Transverse colon (tissue), 4 donors: ENCODE measurements at regions not wholly inside any gene's neighbourhood (a gene's known extent, or its start where the extent isn't known, plus 50 kb on each side); places are given as distances from the start of the nearest gene placed in this dataset.
A peak's percentile ranks its signal among the peaks of the same experiment; 100 is the strongest.

Source experiments
- DNase-seq: peaks from one replicate; pipeline ENCODE4 v3.0.0-alpha.2; 2019
- H3K27ac ChIP-seq, 4 donors: fragments of 200-600 bp; sonication (generic); 2 replicates each; pipeline ENCODE4 v1.5.1; 2016 to 2018; ENCODE audit warnings: inconsistent platforms in 4 of 4
- H3K27me3 ChIP-seq: fragments of 200-600 bp; sonication (generic); 2 replicates; pipeline ENCODE4 v1.5.1; 2017; ENCODE audit warnings: inconsistent platforms
- H3K36me3 ChIP-seq, 4 donors: fragments of 200-600 bp; sonication (generic); 2 replicates each; pipeline ENCODE4 v1.5.1; 2017 to 2019; ENCODE audit warnings: inconsistent platforms in 4 of 4
- H3K4me1 ChIP-seq, 4 donors: fragments of 200-600 bp; sonication (generic); 2 replicates each; pipeline ENCODE4 v1.5.1; 2017 to 2020; ENCODE audit warnings: inconsistent platforms in 4 of 4
- H3K4me3 ChIP-seq, 4 donors: fragments of 200-600 bp; sonication (generic); 1 replicate in 1 of 4; 2 replicates in 3 of 4; pipeline versions ENCODE4 v1.5.1 to v1.6.1; 2017 to 2019; ENCODE audit warnings: inconsistent platforms in 4 of 4
- H3K9me3 ChIP-seq, 2 donors: fragments of 200-600 bp; sonication (generic); 2 replicates each; pipeline ENCODE4 v1.5.1; 2017 to 2019; ENCODE audit warnings: inconsistent platforms in 2 of 2
- CTCF ChIP-seq, 5 experiments: fragments of 200-600 bp in 3 of 5; fragments of 450-650 bp in 2 of 5; sonication (generic) in 3 of 5; IDR thresholded peaks; 1 replicate in 2 of 5; 2 replicates in 3 of 5; pipeline ENCODE4 v1.5.1; 2016 to 2017; ENCODE audit warnings: antibody characterized with exemption in 5 of 5, inconsistent platforms in 3 of 5, mild to moderate bottlenecking in 2 of 5, moderate library complexity in 1 of 5
- EP300 ChIP-seq: sonication (generic); formaldehyde crosslinking; IDR thresholded peaks from one replicate; pipeline ENCODE4 v1.6.1; 2017; ENCODE audit warnings: antibody characterized with exemption, low read depth
- POLR2A ChIP-seq: fragments of 450-650 bp; IDR thresholded peaks from one replicate; pipeline ENCODE4 v1.6.1; 2016; ENCODE audit warnings: antibody characterized with exemption, mild to moderate bottlenecking, moderate library complexity
- POLR2AphosphoS5 ChIP-seq, 3 donors: sonication (generic); formaldehyde crosslinking; IDR thresholded peaks; one replicate each; pipeline ENCODE4 v1.6.1; 2016; ENCODE audit warnings: antibody characterized with exemption in 3 of 3
- WGBS, 2 donors: methylation state at CpG; one replicate each; pipeline ENCODE4 v1.1.5; 2018; ENCODE audit warnings: low coverage in 1 of 2; 5-methylcytosine and 5-hydroxymethylcytosine counted together
- in situ Hi-C, 4 donors: fragments of 200-750 bp; cut with MboI; loops; one replicate each; pipeline versions ENCODE4 v1.15.0 to v1.15.1; 2017; ENCODE audit warnings: low sequenced_read_pairs in 3 of 4, low pct_ligation_motif_present in 1 of 4, low pct_unique_long_range_greater_than_20kb in 1 of 4
- intact Hi-C: fragments of 100-400 bp; cut with DNase I; formaldehyde crosslinking; loops from one replicate; pipeline ENCODE4 v1.15.1; 2023; ENCODE audit warnings: low total_unique reads

- H3K36me3 ChIP-seq = no peaks in the 10 kb centered on the region
- 76 to 92% methylated on average over 2 to 4 of the region's 4 CpGs for WGBS, 2 donors
- in situ Hi-C loops = loop anchor here in 1 of 4 donors (25.0 kb wide), 1 partner anchor 132 kb away; no protein-coding TSS in a partner anchor
Observed at GRCh38 chr11:13205486-13205885, 72.1 kb upstream of the BMAL1 start.

GRCh38 chr11:13206086-13206640, 71.4 kb upstream of the BMAL1 start:
- intact Hi-C loops = no loop called here
- H3K27ac ChIP-seq = no peak overlapping the region
- H3K9me3 ChIP-seq = no peaks in the 10 kb centered on the region
- WGBS, 2 donors = 57 to 90% methylated on average over 4 to 6 of the region's 6 CpGs
- in situ Hi-C loops = loop anchor here in 1 of 4 donors (25.0 kb wide), 1 partner anchor 131 kb away; no protein-coding TSS in a partner anchor
- peaks cover 0 to 17% (median 5%) of the 10 kb centered on the region in 4 donors for H3K4me1 ChIP-seq
- no peak overlapping the region for H3K4me3 ChIP-seq
- no peak for DNase-seq
- no peaks in the 10 kb centered on the region for H3K36me3 ChIP-seq
- TF ChIP-seq CTCF (IDR thresholded peaks at IDR 0.05) (no peak), EP300 (no peak), POLR2A (no peak), POLR2AphosphoS5 (IDR thresholded peaks at IDR 0.05) (no peak)
- H3K27me3 ChIP-seq = no peaks in the 10 kb centered on the region

More at GRCh38 chr11:13205486-13205885, 72.1 kb upstream of the BMAL1 start:
- Histone ChIP-seq H3K27ac (no peak overlapping the region), H3K4me3 (no peak overlapping the region), H3K9me3 (no peaks in the 10 kb centered on the region), H3K4me1 (peaks cover 0 to 17% (median 5%) of the 10 kb centered on the region in 4 donors), H3K27me3 (no peaks in the 10 kb centered on the region)
- DNase-seq = no peak
- TF ChIP-seq CTCF (IDR thresholded peaks at IDR 0.05) = no peak
- TF ChIP-seq EP300 = no peak
- no peak for TF ChIP-seq POLR2A
- TF ChIP-seq POLR2AphosphoS5 (IDR thresholded peaks at IDR 0.05) = no peak
- intact Hi-C loops = no loop called here

DNA sequence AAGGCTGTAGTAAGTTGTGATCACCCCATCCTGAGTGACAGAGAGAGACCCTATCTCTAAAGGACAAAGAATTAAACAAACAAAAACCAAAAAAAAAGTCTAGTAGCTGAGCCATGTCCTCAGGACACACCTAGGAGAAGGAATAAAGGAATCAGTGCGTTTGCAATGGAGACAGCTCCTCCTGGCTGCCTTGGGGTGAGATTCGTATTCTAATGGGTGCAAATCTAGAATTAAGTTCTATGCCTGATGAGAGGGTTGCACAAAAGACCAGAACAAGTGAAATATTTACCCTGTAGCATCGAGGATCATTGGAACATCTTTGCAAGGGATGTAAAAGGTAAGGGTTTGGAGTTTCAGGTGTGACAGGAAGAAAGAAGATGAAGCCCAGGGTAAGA, 70.3 kb upstream of the BMAL1 start:
- no peaks in the 10 kb centered on the region for H3K36me3 ChIP-seq
- intact Hi-C loops (no loop called here), in situ Hi-C loops (loop anchor here in 1 of 4 donors (25.0 kb wide), 1 partner anchor 130 kb away; no protein-coding TSS in a partner anchor)
- DNase-seq = no peak
- WGBS, 2 donors = 49 to 56% methylated on average over 3 of the region's 3 CpGs
- H3K4me3 ChIP-seq = peak overlapping the region in 3 of 4 donors; percentile 25 to 48 (median 32)
- peak overlapping the region; percentile 60 to 81 (median 77) for H3K27ac ChIP-seq
- H3K9me3 ChIP-seq = no peaks in the 10 kb centered on the region
- peaks cover 0 to 17% (median 5%) of the 10 kb centered on the region in 4 donors for H3K4me1 ChIP-seq
- peak in 1 of 5 experiments; percentile 23 for TF ChIP-seq CTCF (IDR thresholded peaks at IDR 0.05)
- TF ChIP-seq EP300 = no peak
- no peaks in the 10 kb centered on the region for H3K27me3 ChIP-seq

DNA sequence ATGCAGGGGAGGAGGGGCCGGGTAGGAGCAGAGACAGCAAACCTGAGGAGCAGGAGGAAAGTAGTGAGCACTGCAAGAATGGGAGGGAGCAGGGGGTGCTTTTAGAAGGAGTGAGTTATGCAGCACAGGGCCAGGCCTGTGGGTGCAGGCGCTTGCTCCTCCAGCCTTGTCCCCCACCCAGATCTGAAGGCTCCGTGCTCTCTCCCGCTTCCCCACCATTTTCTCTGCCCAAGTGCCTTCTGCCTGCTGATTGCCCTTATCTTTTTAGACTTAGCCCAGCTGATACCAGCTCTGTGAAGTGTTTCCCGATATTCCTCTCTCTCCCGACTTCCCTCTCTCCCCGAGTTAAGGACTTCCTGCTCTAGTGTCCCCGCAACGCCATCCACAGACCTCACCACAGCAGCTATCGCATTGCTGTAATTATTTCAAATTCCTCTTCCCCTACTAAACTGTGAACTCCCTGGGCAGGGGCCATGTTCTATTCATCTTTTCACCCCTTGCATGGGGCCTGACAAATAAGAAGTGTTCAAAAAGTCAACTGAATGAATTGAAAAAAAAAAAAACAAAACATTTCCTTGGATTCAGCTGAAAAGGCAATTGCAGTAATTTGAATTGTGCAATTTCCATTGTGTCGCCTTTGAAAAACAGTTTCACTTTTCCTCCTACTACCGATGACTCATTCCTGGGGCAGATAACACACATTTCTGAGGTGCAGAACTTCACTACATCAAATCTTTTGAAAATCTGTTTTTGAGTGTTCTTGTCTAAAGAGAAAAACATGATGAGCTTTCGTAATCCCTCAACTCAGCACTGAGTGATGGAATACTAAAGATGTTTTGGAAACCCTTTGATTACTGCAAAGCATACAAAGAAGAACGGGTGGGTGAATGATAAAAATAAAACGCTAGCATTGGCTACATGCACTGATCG, 69.7 kb upstream of the BMAL1 start:
- DNase-seq = peak; percentile 40
- peak overlapping the region in 3 of 4 donors; percentile 25 to 48 (median 32) for H3K4me3 ChIP-seq
- H3K9me3 ChIP-seq = no peaks in the 10 kb centered on the region
- 21 to 30% methylated on average over 13 to 16 of the region's 16 CpGs for WGBS, 2 donors
- H3K27ac ChIP-seq = peak overlapping the region; percentile 60 to 81 (median 77)
- H3K27me3 ChIP-seq = no peaks in the 10 kb centered on the region
- H3K36me3 ChIP-seq = no peaks in the 10 kb centered on the region
- H3K4me1 ChIP-seq = peaks cover 0 to 17% (median 5%) of the 10 kb centered on the region in 4 donors
- in situ Hi-C loops = loop anchor here in 1 of 4 donors (25.0 kb wide), 1 partner anchor 129 kb away; no protein-coding TSS in a partner anchor
- intact Hi-C loops = no loop called here
- TF ChIP-seq POLR2AphosphoS5 (IDR thresholded peaks at IDR 0.05) (peak in 2 of 3 donors; percentile 23 to 68), CTCF (IDR thresholded peaks at IDR 0.05) (no peak)
